ENCODE measurements at regions not wholly inside any gene's neighbourhood (a gene's known extent, or its start where the extent isn't known, plus 50 kb on each side); places are given as distances from the start of the nearest gene placed in this dataset.

GRCh38 chr9:8088477-8088876, 288.9 kb upstream of the DMAC1 start:
- no peak for DNase-seq (ENCODE audit: low read depth in 3 of 3)

GRCh38 chr9:8085986-8086385, 286.4 kb upstream of the DMAC1 start:
- no peak for DNase-seq (ENCODE audit: low read depth in 3 of 3)

DNA sequence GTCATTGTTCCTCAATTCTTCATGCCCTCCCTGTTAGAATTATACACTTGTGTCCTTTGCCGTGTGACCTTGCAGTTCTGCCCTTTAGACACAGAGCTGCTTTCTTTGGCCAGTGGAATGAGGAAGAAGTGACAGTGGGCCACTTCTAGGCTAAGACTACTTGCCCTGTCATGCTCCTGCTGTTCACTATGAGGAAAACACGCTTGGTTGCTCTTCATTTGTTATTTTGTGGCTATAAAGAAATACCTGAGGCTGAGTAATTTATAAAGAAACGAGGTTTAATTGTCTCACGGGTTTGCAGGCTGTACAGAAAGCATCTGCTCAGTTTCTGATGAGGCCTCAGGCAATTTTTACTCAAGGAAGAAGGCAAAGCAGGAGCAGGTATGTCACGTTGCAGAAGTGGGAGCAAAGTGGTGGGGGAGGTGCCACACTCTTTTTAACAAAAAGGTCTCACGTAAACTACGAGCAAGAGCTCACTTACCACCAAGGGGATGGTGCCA, 279.1 kb upstream of the DMAC1 start:
- no peak for DNase-seq (ENCODE audit: low read depth in 3 of 3)

- no peak for DNase-seq (ENCODE audit: low read depth in 3 of 3)
These were observed 275.2 kb upstream of the DMAC1 start for GRCh38 chr9:8074713-8075286.

- no peak for DNase-seq (ENCODE audit: low read depth in 3 of 3)
These were observed 271.8 kb upstream of the DMAC1 start for GRCh38 chr9:8071445-8071798.

GRCh38 chr9:8070779-8071444, 271.3 kb upstream of the DMAC1 start:
- no peak for DNase-seq (ENCODE audit: low read depth in 3 of 3)

DNA sequence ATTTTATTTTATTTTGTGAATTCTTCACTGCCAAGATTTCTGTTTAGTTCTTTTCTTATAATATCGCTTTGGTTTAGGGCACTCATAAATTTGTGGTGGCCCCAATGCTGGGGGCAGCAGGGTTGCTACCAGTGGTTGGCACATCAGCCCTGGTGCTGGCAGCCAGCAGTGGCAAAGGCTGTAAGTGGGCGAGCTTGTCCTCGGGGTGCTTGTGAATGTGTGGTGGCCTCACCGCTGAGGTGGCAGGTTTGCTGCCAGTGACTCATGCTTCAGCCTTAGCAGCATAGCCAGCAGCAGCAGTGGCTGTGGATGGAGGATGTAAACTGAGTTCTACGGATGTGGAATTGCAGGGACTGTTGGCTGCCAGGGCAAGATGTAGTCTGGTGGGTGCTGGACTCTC, 262.9 kb upstream of the DMAC1 start:
- DNase-seq (ENCODE audit: low read depth in 3 of 3) = no peak

- DNase-seq (ENCODE audit: low read depth in 3 of 3) = no peak
These were observed 253.9 kb upstream of the DMAC1 start for GRCh38 chr9:8053501-8053900.

DNA sequence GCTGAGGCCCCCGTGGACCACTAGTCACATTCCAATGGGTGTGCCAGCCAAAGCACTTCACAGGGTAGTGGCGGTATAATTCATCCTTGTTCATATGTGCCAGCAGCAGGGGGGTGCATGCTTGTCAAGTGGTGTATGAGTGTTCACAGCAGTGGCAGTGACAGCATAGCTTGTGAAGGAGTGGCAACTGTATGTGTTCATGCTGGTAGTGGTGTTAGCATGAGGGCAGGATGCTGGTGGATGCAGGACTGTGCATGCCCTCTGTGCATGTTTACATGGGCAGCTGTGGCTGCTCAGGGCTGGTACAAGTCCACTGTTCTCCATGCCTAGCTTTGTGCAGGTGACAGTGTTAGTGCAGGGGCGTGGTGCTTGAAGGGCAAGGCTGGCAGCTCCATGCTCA, 253.4 kb upstream of the DMAC1 start:
- no peak for DNase-seq (ENCODE audit: low read depth in 3 of 3)

DNA sequence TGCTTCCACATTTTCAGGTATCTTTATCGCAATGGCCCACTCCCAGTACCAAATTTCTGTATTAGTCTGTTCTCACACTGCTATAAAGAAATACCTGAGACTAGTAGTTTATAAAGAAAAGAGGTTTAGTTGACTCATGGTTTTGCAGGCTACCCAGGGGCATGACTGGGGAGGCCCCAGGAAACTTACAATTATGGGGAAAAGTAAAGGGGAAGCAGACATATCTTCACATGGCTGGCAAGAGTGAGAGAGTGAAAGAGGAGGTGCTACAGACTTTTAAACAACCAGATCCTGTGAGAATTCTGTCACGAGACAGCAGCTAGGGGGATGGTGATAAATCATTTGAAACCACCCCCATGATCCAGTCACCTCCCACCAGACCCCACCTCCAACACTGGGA, 238.2 kb upstream of the DMAC1 start:
- DNase-seq (ENCODE audit: low read depth in 3 of 3) = no peak

- DNase-seq (ENCODE audit: low read depth in 3 of 3) = no peak
These were observed 237.4 kb upstream of the DMAC1 start for GRCh38 chr9:8036914-8037524.

DNA sequence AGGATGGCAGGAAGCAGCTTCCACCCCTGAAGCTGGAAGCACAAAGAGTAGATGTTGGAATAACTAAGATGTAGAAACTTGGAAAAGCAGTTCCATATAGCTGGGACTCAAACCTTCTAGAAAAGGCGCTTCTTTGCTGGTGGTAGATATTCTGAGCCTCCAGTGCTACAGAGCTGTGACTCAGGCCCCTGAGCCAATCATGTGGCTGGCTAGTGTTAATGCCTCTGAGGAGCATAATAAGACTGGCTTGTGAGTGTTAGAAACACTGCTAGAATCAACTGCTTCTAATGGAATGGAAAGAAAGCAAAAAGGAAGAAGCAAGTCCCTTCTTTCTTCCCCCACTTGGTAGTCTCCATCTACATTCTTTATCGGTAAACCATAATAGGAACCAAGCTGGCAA, 234.2 kb upstream of the DMAC1 start:
- no peak for DNase-seq (ENCODE audit: low read depth in 3 of 3)

DNA sequence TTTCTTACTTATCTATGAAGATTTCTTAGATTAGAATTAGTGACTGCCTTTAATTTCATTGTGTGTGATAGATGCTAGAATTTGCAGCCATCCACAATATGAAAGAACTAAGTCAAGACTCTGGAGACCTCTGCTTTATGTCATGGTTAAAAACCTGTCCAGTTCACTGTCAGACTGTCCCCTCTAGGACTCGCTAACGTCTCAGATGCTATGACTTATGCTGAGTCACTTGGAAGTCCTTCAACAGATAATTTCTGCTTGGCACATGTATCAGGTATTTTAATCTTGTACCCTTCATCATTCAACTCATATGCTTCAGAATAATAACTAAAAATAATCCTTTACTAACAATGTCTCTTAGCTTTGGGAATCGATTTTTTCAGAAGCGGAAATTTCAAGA, 230.5 kb upstream of the DMAC1 start:
- no peak for DNase-seq (ENCODE audit: low read depth in 3 of 3)

DNA sequence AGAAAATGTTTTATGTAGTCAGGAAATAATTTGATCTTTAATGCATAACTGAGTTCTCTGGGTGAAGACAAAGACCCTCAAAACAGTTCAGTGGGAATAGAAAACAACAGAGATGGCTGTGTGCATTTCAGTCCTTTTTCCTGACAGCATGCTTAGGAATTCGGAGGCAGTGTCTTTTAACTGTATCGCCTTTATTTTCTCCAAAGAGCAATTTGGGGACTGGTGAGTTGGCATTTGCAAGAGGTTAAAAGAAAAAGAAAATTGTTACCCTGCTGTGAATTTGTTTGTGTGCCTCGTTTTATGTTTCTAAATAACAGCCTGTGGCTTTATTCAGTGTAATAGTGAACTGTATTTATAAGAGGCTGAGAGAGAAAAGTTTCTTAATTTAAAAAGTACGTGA, 227.8 kb upstream of the DMAC1 start:
- DNase-seq (ENCODE audit: low read depth in 3 of 3) = no peak

DNA sequence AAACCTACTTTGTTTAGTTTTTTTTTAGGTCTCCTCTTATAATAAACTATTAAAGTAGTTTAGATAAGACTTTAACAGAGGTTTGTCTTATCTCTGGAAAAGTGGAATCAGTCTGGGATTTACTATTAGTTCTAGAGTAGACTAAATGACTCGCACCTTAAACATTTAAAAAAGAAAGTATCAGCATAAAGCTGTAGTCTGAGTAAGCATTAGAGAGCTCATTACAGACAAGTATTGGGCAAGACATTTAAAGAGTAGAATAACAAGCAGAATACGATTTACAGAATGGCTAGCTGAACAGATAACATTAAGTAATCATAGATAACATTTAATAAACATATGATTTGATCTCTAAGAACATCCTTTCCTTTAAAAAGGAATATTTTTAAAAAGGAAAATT, 226.0 kb upstream of the DMAC1 start:
- no peak for DNase-seq (ENCODE audit: low read depth in 3 of 3)

GRCh38 chr9:8020186-8020585, 220.6 kb upstream of the DMAC1 start:
- DNase-seq (ENCODE audit: low read depth in 3 of 3) = no peak

GRCh38 chr9:8019636-8020035, 220.1 kb upstream of the DMAC1 start:
- no peak for DNase-seq (ENCODE audit: low read depth in 3 of 3)

- DNase-seq (ENCODE audit: low read depth in 3 of 3) = no peak
These were observed 215.6 kb upstream of the DMAC1 start for GRCh38 chr9:8014997-8015682.

DNA sequence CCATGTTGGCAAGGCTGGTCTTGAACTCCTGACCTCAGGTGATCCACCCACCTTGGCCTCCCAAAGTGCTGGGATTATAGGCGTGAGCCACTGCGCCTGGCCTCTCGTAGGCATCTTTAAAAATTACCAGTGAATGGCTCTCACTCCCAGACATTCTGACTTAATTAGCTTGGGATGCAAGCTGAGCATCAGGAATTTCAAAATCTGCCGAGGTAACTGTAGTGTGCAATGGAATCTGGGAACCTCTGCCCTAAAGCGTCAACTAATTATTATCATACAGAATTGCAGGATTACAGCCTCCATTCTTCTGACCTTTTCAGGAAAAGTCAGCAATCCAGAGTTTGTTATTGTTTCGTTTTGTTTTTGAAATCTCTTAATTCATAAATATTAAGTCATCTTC, 213.4 kb upstream of the DMAC1 start:
- no peak for DNase-seq (ENCODE audit: low read depth in 3 of 3)

- no peak for DNase-seq (ENCODE audit: low read depth in 3 of 3)
These were observed 212.4 kb upstream of the DMAC1 start for GRCh38 chr9:8011974-8012373.

- no peak for DNase-seq (ENCODE audit: low read depth in 3 of 3)
These were observed 197.0 kb upstream of the DMAC1 start for GRCh38 chr9:7996558-7996957.

DNA sequence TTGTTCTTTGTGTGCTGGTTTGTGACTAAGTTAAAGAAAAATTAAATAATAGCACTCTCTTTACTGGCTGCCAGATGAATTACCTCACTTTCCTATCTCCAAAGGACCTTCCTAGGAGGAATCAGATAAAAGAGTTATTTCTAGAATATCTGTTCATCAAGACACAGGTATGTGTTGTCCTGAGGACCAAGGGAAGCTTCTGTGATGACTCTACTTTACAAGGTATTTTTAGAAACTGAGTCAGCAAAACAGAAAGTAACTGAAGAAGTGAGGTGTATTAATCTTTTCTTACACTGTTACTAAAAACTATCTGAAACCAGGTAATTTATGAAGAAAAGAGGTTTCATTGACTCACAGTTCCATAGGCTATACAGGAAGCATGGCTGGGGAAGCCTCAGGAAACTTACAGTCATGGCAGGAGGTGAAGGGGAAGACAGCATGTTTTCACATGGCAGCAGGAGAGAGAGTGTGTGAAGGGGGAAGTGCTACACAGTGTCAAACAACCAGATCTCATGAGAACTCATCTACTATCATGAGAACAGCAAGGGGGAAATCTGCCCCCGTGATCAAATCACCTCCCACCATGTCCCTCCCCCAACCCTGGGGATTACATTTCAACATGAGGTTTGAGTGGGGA, 189.2 kb upstream of the DMAC1 start:
- DNase-seq (ENCODE audit: low read depth in 3 of 3) = no peak

All from stimulated activated CD4-positive, alpha-beta T cell treated with anti-CD3 and anti-CD28 coated beads, TNF-alpha, amount 100 ng/mL, for 24 hours (primary cell).